Esophagus muscularis mucosa (tissue), 3 donors: ENCODE measurements at regions not wholly inside any gene's neighbourhood (a gene's known extent, or its start where the extent isn't known, plus 50 kb on each side); places are given as distances from the start of the nearest gene placed in this dataset.

Experiments
- EP300 ChIP-seq: sonication (generic); formaldehyde crosslinking; IDR thresholded peaks from one replicate; pipeline ENCODE4 v1.6.1; 2017; ENCODE audit warnings: antibody characterized with exemption
- TF ChIP-seq, protein P1 (sequence below), 3 experiments: fragments of 200-600 bp in 2 of 3; fragments of 450-650 bp in 1 of 3; sonication (generic) in 2 of 3; IDR thresholded peaks; one replicate each; pipeline ENCODE4 v1.5.1; 2017 to 2019; ENCODE audit warnings: antibody characterized with exemption in 3 of 3, mild to moderate bottlenecking in 2 of 3, moderate library complexity in 1 of 3

DNA sequence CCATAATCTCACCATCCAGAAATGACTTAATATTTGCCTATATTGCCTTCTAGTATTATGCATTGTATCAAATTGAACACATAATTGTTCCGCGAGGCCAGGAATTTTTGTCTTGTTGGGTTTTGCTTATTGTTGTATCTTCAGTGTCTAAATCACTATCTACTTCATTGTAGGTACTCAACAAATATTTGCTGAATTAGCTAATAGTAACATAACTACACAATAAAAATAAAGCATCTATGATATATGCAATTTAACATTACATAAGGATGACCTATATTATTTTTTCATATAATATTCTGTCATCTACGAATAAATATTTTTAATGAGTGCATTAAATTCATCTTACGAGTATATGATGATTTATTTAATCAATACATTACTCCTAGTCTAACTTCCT lies 656.3 kb downstream of the ETNK1 start:
- TF ChIP-seq EP300, result no peak
- TF ChIP-seq, protein P1, sequence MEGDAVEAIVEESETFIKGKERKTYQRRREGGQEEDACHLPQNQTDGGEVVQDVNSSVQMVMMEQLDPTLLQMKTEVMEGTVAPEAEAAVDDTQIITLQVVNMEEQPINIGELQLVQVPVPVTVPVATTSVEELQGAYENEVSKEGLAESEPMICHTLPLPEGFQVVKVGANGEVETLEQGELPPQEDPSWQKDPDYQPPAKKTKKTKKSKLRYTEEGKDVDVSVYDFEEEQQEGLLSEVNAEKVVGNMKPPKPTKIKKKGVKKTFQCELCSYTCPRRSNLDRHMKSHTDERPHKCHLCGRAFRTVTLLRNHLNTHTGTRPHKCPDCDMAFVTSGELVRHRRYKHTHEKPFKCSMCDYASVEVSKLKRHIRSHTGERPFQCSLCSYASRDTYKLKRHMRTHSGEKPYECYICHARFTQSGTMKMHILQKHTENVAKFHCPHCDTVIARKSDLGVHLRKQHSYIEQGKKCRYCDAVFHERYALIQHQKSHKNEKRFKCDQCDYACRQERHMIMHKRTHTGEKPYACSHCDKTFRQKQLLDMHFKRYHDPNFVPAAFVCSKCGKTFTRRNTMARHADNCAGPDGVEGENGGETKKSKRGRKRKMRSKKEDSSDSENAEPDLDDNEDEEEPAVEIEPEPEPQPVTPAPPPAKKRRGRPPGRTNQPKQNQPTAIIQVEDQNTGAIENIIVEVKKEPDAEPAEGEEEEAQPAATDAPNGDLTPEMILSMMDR (IDR thresholded peaks at IDR 0.05), result no peak
